B cell (primary cell): ENCODE measurements at regions not wholly inside any gene's neighbourhood (a gene's known extent, or its start where the extent isn't known, plus 50 kb on each side); places are given as distances from the start of the nearest gene placed in this dataset.
"Not testable (repeated sequence)": the region's sequence is repeated elsewhere in the genome, so short reads cannot be mapped to it uniquely, and the experiment has no call there.

ENCODE experiments used
- CTCF ChIP-seq: fragments of 200-600 bp; IDR thresholded peaks from one replicate; pipeline ENCODE4 v1.8.0; 2022; ENCODE audit warnings: antibody characterized with exemption, mild to moderate bottlenecking
- EZH2 ChIP-seq: IDR thresholded peaks from 2 replicates; pipeline ENCODE4 v1.6.1; 2012; ENCODE audit warnings: borderline replicate concordance, low read depth, mild to moderate bottlenecking, moderate library complexity, low read length; ENCODE audit not compliant: insufficient read depth, poor library complexity, severe bottlenecking

GRCh38 chr5:21496926-21497325 lies 1356.2 kb downstream of the CDH12 start:
- not testable (repeated sequence) for TF ChIP-seq EZH2, CTCF
